ENCODE measurements at regions not wholly inside any gene's neighbourhood (a gene's known extent, or its start where the extent isn't known, plus 50 kb on each side); places are given as distances from the start of the nearest gene placed in this dataset.

- TF ChIP-seq CTCF (IDR thresholded peaks at IDR 0.05) (no peak), MYC (IDR thresholded peaks at IDR 0.05; ENCODE audit: borderline replicate concordance, low read length) (no peak), EP300 (IDR thresholded peaks at IDR 0.05) (no peak), POLR2A (IDR thresholded peaks at IDR 0.05; ENCODE audit: low read length) (no peak), MAX (IDR thresholded peaks at IDR 0.05) (no peak), SREBF2 (IDR thresholded peaks at IDR 0.05) (no peak)
These were observed 325.6 kb upstream of the SOX14 start for GRCh38 chr3:137438561-137438960.

All from A549 (cell line).